Upper lobe of right lung (tissue), 1 donor: ENCODE measurements at regions not wholly inside any gene's neighbourhood (a gene's known extent, or its start where the extent isn't known, plus 50 kb on each side); places are given as distances from the start of the nearest gene placed in this dataset.
"Not testable (repeated sequence)": the region's sequence is repeated elsewhere in the genome, so short reads cannot be mapped to it uniquely, and the experiment has no call there.

Source experiments
- ATAC-seq: fragments of 200-7000 bp; cut with Tn5 transposase; one replicate; pipeline ENCODE4 v1.9.1; 2020; ENCODE audit warnings: mild to moderate bottlenecking, moderate library complexity
- DNase-seq: peaks from one replicate; pipeline ENCODE4 v3.0.0-alpha.2; 2020
- H3K27ac ChIP-seq: fragments of 200-600 bp; one replicate; pipeline ENCODE4 v1.8.0; 2022
- H3K27me3 ChIP-seq: fragments of 200-600 bp; one replicate; pipeline ENCODE4 v1.8.0; 2022; ENCODE audit warnings: mild to moderate bottlenecking
- H3K36me3 ChIP-seq: fragments of 200-600 bp; one replicate; pipeline ENCODE4 v1.8.0; 2022
- H3K4me1 ChIP-seq: fragments of 200-600 bp; one replicate; pipeline ENCODE4 v1.8.0; 2022
- H3K4me3 ChIP-seq: fragments of 200-600 bp; one replicate; pipeline ENCODE4 v1.8.0; 2022; ENCODE audit warnings: mild to moderate bottlenecking
- H3K9me3 ChIP-seq: fragments of 200-600 bp; one replicate; pipeline ENCODE4 v1.8.0; 2022
- CTCF ChIP-seq: fragments of 200-600 bp; IDR thresholded peaks from one replicate; pipeline ENCODE4 v1.8.0; 2022; ENCODE audit warnings: antibody characterized with exemption
- intact Hi-C: fragments of 100-400 bp; cut with DNase I; formaldehyde crosslinking; loops from one replicate; pipeline ENCODE4 v1.11.0; 2022
- donor health status: DM: no; HTN: yes; CAD: no; lungs with severe emphysema.

GRCh38 chr12:43208221-43208620 is 343.8 kb downstream of the ADAMTS20 start:
- H3K4me3 ChIP-seq, result no peak overlapping the region
- H3K36me3 ChIP-seq, result no peaks in the 10 kb centered on the region
- no peaks in the 10 kb centered on the region for H3K9me3 ChIP-seq
- H3K4me1 ChIP-seq, result no peaks in the 10 kb centered on the region
- ATAC-seq, result no peak
- H3K27me3 ChIP-seq, result no peaks in the 10 kb centered on the region
- intact Hi-C loops, result no loop called here
- TF ChIP-seq CTCF, result no peak
- DNase-seq, result no peak
- H3K27ac ChIP-seq, result no peak overlapping the region

GRCh38 chr12:43206396-43206795 is 345.6 kb downstream of the ADAMTS20 start:
- Histone ChIP-seq H3K9me3 (no peaks in the 10 kb centered on the region), H3K27ac (no peak overlapping the region), H3K27me3 (no peaks in the 10 kb centered on the region), H3K36me3 (no peaks in the 10 kb centered on the region), H3K4me3 (no peak overlapping the region), H3K4me1 (no peaks in the 10 kb centered on the region)
- DNase-seq, result no peak
- no peak for ATAC-seq
- TF ChIP-seq CTCF, result no peak
- intact Hi-C loops, result no loop called here

- no peak for TF ChIP-seq CTCF
- Histone ChIP-seq H3K27ac (no peak overlapping the region), H3K36me3 (no peaks in the 10 kb centered on the region), H3K9me3 (no peaks in the 10 kb centered on the region), H3K4me3 (no peak overlapping the region), H3K27me3 (no peaks in the 10 kb centered on the region), H3K4me1 (no peaks in the 10 kb centered on the region)
- intact Hi-C loops, result no loop called here
- ATAC-seq (no peak), DNase-seq (no peak)
Measured at GRCh38 chr12:43198608-43199007, 353.4 kb downstream of the ADAMTS20 start.

GRCh38 chr12:43196268-43196907 is 355.6 kb downstream of the ADAMTS20 start:
- H3K27me3 ChIP-seq, result no peaks in the 10 kb centered on the region
- no peaks in the 10 kb centered on the region for H3K4me1 ChIP-seq
- intact Hi-C loops, result no loop called here
- ATAC-seq (no peak), DNase-seq (no peak)
- H3K36me3 ChIP-seq, result no peaks in the 10 kb centered on the region
- H3K4me3 ChIP-seq, result no peak overlapping the region
- H3K9me3 ChIP-seq, result no peaks in the 10 kb centered on the region
- no peak for TF ChIP-seq CTCF
- H3K27ac ChIP-seq, result no peak overlapping the region

- H3K36me3 ChIP-seq, intact Hi-C loops, H3K27me3 ChIP-seq, ATAC-seq, DNase-seq, H3K4me3 ChIP-seq, H3K4me1 ChIP-seq, H3K27ac ChIP-seq, H3K9me3 ChIP-seq: not testable (repeated sequence)
Measured at GRCh38 chr12:43193096-43193495, 358.9 kb downstream of the ADAMTS20 start.

GRCh38 chr12:43192442-43192841 is 359.6 kb downstream of the ADAMTS20 start:
- DNase-seq, H3K27me3 ChIP-seq: not testable (repeated sequence)

GRCh38 chr12:43180242-43180641 is 371.8 kb downstream of the ADAMTS20 start:
- no peak for TF ChIP-seq CTCF
- no peak overlapping the region for H3K4me3 ChIP-seq
- intact Hi-C loops, result no loop called here
- no peaks in the 10 kb centered on the region for H3K27me3 ChIP-seq
- H3K36me3 ChIP-seq, result no peaks in the 10 kb centered on the region
- no peaks in the 10 kb centered on the region for H3K9me3 ChIP-seq
- H3K4me1 ChIP-seq, result no peaks in the 10 kb centered on the region
- no peak overlapping the region for H3K27ac ChIP-seq
- ATAC-seq (no peak), DNase-seq (no peak)

More at GRCh38 chr12:43192442-43192841, 359.6 kb downstream of the ADAMTS20 start:
- H3K4me3 ChIP-seq, intact Hi-C loops, ATAC-seq, H3K27ac ChIP-seq, H3K9me3 ChIP-seq, H3K4me1 ChIP-seq, H3K36me3 ChIP-seq: not testable (repeated sequence)
